ENCODE measurements at regions not wholly inside any gene's neighbourhood (a gene's known extent, or its start where the extent isn't known, plus 50 kb on each side); places are given as distances from the start of the nearest gene placed in this dataset.

DNA sequence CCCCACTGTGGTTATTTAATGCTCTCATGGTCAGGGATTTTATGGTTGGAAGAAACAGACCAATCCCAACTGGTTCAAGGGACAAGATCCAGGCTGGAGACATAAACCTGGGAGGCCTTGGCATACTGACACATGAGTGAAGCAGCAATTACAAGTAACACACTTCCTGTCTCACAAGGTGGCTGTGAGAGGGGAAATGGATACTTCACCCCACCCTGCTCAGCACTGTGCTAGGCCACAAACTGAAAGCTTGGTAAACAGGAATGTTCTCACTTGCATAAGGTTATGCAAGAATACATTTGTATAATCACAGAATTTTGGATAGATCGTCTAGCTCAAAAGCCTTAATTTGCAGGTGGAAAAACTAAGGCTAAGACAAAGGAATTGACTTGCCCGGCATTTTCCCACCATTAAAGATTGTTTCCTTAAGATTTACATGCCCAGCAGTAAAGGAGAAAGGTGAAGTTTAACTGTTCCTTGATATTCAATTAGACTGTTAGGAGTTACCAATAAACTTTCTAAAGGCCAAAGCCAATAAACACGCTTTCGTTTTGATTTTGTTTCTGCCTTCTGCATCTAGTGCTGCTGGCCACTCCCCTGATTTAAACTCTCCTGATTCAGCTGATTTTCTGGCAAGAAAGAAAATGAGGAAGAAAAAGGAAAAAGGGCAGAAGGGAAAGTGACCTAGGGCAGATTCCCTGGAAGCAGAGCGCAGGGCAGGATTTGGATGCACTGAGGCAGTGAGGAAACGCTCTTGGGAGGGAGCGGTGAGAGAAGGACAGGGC is 215.6 kb upstream of the CDH5 start:
- 71% methylated on average over 7 of the region's 7 CpGs for WGBS (ENCODE audit: low lambda C conversion rate, missing lambda C conversion rate)
- Histone ChIP-seq H3K9me3 (ENCODE audit: low read depth) (no peaks in the 10 kb centered on the region), H4K20me1 (ENCODE audit: insufficient read depth, poor library complexity, severe bottlenecking) (no peaks in the 10 kb centered on the region), H3K27me3 (no peaks in the 10 kb centered on the region), H3K4me1 (ENCODE audit: insufficient read depth) (peaks cover 32% of the 10 kb centered on the region), H3K9me2 (replicated peaks; ENCODE audit: insufficient read depth) (no peaks in the 10 kb centered on the region), H2AFZ (no peak overlapping the region), H3K79me2 (no peaks in the 10 kb centered on the region), H3K27ac (peak overlapping the region; percentile 1), H3K4me2 (no peak overlapping the region), H3K4me3 (no peak overlapping the region), H3K36me3 (replicated peaks; ENCODE audit: insufficient read depth, low read depth) (no peaks in the 10 kb centered on the region)
- no peak for TF ChIP-seq CTCF (IDR thresholded peaks at IDR 0.05; ENCODE audit: poor library complexity)
- TF ChIP-seq EZH2phosphoT487 (IDR thresholded peaks at IDR 0.05; ENCODE audit: low read depth, severe bottlenecking, unreplicated experiment), result no peak
- TF ChIP-seq EZH2 (IDR thresholded peaks at IDR 0.05; ENCODE audit: borderline replicate concordance), result no peak
- DNase-seq (ENCODE audit: low spot score), result no peak

DNA sequence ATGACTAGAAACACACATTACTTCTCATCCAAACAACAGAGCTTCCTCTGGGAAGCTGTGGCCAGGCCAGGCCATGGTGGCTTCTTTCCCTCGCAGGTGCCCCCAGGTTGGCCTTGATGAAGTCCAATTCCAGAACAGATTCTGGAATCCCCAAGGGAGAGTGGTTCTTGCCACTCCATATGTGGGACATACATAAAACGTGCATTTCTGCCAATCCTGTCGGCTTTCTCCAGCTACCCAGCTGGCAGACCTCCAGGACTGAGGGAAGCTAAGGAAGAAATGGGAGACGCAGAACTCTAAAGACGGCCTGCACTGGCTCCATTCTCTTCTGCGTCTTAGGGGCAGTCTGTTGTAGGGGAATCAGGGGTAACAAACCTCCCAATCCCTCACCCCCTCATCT is 219.2 kb upstream of the CDH5 start:
- Histone ChIP-seq H2AFZ (no peak overlapping the region), H3K4me3 (no peak overlapping the region), H3K27ac (no peak overlapping the region), H3K36me3 (replicated peaks; ENCODE audit: insufficient read depth, low read depth) (no peaks in the 10 kb centered on the region), H3K79me2 (no peaks in the 10 kb centered on the region), H3K4me1 (ENCODE audit: insufficient read depth) (peaks cover 24% of the 10 kb centered on the region), H3K9me3 (ENCODE audit: low read depth) (no peaks in the 10 kb centered on the region), H4K20me1 (ENCODE audit: insufficient read depth, poor library complexity, severe bottlenecking) (no peaks in the 10 kb centered on the region), H3K4me2 (no peak overlapping the region), H3K9me2 (replicated peaks; ENCODE audit: insufficient read depth) (no peaks in the 10 kb centered on the region), H3K27me3 (no peaks in the 10 kb centered on the region)
- DNase-seq (ENCODE audit: low spot score), result no peak
- 74% methylated on average over 6 of the region's 6 CpGs for WGBS (ENCODE audit: low lambda C conversion rate, missing lambda C conversion rate)
- TF ChIP-seq EZH2 (IDR thresholded peaks at IDR 0.05; ENCODE audit: borderline replicate concordance), result no peak
- TF ChIP-seq CTCF (IDR thresholded peaks at IDR 0.05; ENCODE audit: poor library complexity), result no peak

GRCh38 chr16:66146798-66147197 is 219.7 kb upstream of the CDH5 start:
- Histone ChIP-seq H3K27me3 (no peaks in the 10 kb centered on the region), H2AFZ (no peak overlapping the region), H3K9me3 (ENCODE audit: low read depth) (no peaks in the 10 kb centered on the region), H3K27ac (no peak overlapping the region), H3K36me3 (replicated peaks; ENCODE audit: insufficient read depth, low read depth) (no peaks in the 10 kb centered on the region), H3K4me3 (no peak overlapping the region), H4K20me1 (ENCODE audit: insufficient read depth, poor library complexity, severe bottlenecking) (no peaks in the 10 kb centered on the region), H3K9me2 (replicated peaks; ENCODE audit: insufficient read depth) (no peaks in the 10 kb centered on the region), H3K79me2 (no peaks in the 10 kb centered on the region), H3K4me1 (ENCODE audit: insufficient read depth) (peaks cover 22% of the 10 kb centered on the region), H3K4me2 (no peak overlapping the region)
- 77% methylated on average over 9 of the region's 9 CpGs for WGBS (ENCODE audit: low lambda C conversion rate, missing lambda C conversion rate)
- TF ChIP-seq CTCF (IDR thresholded peaks at IDR 0.05; ENCODE audit: poor library complexity) (no peak), EZH2phosphoT487 (IDR thresholded peaks at IDR 0.05; ENCODE audit: low read depth, severe bottlenecking, unreplicated experiment) (no peak), EZH2 (IDR thresholded peaks at IDR 0.05; ENCODE audit: borderline replicate concordance) (no peak)
- no peak for DNase-seq (ENCODE audit: low spot score)
